SH-SY5Y (cell line): ENCODE measurements at regions not wholly inside any gene's neighbourhood (a gene's known extent, or its start where the extent isn't known, plus 50 kb on each side); places are given as distances from the start of the nearest gene placed in this dataset.

Experiments
- GATA2 ChIP-seq: IDR thresholded peaks from 2 replicates; pipeline ENCODE4 v1.6.1; 2011; ENCODE audit warnings: mild to moderate bottlenecking, low read depth, low read length
- GATA3 ChIP-seq: IDR thresholded peaks from 2 replicates; pipeline ENCODE4 v1.6.1; 2011; ENCODE audit warnings: low read depth, mild to moderate bottlenecking, low read length, moderate library complexity

DNA sequence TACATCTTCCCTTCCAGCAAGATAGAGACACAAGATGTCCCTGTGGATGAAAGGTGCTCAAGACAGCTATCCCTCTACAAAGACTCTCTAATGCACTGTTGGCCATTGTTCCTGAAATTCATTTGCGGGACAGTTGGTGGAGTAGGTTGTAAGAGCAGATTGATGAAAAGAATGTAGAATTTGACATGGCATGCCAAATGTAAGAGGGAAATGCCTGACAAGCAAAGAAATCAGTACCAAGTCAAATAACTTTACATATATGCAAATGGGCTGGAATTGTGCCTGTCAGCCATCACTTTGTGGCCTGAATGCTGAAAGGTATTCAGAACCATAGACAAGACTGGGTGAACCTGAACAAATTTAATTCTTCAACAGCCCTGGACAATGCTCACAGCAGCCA, 120.3 kb upstream of the FAM204A start:
- TF ChIP-seq GATA2 (no peak), GATA3 (no peak)

DNA sequence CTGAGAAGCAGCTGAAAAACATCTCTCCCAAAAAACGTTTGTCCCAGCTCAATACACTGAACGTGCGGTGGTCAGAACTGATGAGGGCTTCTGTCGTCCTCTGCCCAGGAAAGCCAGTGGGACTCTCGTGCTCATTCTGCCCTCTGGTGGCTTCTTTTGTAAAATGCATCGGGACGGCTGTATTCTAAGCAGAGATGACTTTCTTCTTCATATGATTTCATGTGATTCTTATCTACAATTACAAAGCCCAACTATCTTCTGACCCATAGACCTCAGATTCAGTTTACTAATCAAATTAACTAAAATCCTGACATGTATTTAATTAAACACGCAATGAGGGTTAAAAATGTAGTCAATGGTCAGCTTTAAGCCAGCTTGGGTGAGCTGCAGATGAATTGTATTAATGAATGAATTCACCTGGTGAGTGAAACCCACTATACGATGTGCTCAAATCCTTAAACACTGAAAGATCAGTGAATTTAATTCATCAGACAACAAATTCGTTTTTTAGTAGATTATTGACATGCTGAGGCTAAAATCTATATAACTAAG, 117.6 kb upstream of the FAM204A start:
- peak; percentile 55; the same call in 1 of the 2 replicates for TF ChIP-seq GATA3
- peak; percentile 28; the same call in 1 of the 2 replicates for TF ChIP-seq GATA2

DNA sequence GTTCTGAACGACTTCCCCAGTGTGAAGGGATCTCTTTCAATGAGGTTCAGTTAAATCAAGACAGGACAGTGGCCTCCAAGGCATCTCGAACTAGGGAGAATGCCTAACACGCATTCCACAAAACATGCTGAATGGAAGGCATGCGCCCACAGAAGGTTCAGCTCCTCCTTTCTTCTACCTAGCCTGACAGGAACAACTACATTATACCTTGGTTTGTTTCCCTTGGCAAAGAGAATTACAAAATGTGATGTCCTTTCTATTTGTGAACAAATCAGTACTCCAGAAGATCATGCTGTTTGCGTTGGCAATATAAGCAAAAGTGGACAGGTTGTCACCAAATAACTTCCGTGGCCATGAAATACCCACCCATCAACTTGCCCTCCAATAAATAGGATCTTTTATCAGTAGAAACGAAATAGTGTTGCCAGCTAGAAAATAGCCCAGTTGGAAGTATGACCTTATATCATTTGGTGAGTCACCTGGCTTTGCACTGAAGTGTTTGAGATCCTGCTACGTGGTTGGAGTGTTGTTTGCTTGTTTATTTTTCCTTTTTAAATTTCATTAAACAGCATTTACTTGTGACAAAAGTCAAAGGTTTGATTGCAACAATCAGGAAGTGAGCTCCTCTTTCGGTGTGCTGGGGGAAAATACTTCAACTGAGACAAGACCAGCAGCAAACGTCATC, 117.0 kb upstream of the FAM204A start:
- TF ChIP-seq GATA2 (no peak), GATA3 (no peak)

DNA sequence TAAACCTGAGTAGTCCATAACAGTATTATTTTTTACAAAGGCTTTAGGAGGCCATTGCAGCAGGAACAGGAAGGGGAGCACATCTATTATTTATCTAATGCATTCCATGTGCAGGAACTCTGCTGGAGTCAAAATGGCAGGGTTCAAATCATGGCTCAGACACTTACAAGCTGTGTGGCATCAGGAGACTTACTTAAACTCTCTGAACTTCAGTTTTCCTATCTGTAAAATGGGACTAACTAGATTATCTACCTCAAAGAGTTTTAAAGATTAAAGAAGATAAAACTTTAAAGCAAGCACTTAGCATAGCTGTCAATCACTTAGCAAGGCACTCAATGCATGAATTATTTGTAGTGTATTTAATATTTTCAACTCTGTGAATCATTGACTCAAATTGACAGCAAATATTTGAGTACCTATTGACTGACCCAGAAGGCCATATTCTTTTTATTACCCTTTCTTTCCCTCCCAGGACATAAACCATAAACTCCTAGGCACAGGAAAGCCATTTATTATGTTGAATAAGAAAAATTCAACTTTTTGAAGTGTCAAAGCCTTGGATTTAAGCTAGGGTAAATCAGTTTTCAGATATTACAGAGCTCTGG, 115.8 kb upstream of the FAM204A start:
- TF ChIP-seq GATA3 (no peak), GATA2 (no peak)

DNA sequence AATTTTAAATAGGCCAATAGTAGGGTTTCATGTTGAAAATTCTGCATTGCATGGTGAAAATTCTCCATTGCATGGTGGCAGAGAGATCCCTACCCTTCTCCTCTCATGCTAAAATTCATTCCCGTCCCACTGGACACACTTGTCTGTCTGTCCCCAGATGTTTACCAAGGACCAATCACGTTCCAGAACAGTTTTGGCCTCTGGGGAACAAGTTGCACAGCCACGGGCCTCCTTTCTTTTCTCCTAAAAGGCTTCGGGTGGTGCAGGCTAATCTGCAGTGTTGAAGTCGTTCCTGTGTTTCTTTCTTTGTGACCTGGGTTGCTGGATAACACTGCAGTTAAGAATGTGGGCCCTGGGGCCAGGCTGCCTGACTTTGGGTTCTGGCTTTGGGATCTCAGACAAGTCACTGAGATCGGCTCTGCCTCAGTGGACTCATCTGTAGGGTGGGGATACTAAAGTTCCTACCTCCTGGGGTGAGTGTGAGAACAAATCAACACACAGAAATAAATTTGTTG, 113.1 kb upstream of the FAM204A start:
- no peak for TF ChIP-seq GATA2
- TF ChIP-seq GATA3, result no peak

DNA sequence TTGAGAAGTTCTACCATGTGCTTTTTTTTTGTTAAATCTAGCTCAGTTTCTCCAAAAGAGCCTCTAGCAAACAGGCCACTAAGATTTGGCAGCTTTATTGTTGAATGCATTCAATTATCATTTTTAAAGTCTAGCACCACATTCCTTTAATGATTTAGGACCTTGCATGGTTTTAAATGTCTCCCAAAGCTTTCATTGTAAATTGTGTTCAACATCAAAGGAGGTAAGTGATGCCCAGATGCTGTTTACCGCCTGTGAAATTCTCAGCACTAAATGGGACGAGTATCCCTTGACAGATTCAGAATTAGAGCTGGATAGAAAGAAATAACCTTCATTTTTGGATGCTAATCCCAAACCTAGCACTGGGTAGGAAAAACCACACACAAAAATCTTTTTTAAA, 112.1 kb upstream of the FAM204A start:
- TF ChIP-seq GATA2 (no peak), GATA3 (no peak)

DNA sequence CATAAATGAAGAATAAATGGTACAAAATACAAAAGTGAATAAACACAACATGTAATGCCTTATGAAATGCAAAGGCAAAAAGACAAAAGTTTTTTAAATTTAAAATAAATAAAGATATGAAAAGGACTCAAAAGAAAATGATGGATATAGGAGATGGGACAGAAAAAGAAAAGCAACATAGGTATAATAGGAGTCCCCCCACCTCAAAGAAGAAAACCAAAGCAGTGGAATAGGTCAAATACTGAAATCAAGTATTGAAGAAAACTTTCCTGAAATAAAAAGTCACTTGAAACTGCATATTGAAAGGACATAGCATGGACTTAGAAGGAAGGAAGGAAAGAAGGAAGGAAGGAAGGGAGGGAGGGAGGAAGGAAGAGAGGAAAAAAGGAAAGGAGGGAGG, 110.0 kb upstream of the FAM204A start:
- TF ChIP-seq GATA3 (no peak), GATA2 (no peak)

DNA sequence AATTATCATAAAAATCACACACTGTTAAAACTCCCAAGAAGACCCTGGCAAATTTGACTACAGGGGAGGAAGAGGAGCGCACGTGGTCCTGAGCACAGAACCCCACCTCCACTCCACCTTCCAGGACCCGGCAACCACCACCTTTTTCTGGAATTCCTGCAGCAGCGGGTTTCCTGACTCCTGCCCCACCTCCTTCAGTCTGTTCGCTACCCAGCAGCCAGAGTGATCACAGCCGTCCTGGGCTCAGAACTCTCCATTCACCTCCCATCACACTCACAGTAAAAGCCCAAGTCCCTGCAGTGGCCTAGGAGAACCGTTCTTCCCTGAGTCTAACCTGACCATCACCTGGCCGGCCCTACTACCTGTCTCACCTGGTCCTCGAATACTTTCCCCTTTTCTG, 107.4 kb upstream of the FAM204A start:
- TF ChIP-seq GATA3, result no peak
- no peak for TF ChIP-seq GATA2

DNA sequence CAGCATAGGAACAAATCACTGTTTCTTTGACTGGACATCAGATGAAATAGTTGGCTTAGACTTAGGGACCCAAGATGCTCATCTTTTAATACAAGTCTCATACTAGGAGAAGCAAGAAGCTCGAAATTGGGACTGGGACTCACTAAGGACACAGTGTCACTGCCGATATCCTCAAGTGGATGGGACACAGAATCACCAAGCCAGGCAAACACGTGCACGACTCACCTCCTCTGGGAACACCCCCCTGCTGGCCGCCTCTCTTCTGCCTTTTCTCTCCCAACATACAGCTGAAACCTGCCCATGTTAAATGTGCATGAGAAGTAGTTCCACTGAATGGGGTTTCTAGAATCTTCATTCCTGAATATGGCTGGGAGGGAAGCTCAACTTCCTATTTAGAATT, 106.6 kb upstream of the FAM204A start:
- TF ChIP-seq GATA2 (no peak), GATA3 (no peak)

DNA sequence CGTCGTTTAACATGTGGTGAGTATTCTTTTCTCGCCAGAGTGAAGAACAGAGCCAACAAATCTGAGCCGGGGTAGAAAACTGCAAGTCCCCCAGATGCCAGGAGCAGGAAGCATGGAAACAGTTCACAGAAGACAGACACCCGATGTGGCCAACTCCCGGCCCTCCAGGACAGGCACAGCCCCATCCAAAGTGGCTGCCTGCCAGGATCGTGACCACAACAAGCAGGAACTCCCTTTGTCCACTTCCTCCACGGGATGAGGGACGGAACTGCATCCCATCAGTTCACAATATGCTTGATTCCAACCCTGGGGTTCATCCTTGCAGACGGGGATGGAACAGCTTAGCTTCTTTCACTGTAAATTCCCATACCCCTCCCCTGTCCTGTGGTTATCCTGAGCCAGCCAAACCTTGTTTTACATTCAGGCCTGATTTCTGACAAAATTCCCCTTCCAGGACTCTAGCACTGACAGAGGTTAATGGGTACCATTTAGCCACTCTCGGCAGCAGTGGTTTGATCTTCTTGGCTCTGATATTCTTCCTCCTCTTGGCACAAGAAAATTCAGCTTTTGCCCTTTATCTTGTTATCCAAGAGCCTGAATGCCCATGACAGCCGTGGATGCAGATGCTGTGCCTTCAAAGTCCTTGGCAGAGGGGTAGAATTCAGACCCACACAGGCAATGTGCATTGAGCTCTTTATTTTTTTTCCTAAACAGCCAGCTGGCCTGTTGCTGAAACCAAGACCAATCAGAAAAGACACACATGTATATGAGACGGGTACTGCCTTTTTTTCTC, 105.5 kb upstream of the FAM204A start:
- TF ChIP-seq GATA3 (no peak), GATA2 (no peak)

DNA sequence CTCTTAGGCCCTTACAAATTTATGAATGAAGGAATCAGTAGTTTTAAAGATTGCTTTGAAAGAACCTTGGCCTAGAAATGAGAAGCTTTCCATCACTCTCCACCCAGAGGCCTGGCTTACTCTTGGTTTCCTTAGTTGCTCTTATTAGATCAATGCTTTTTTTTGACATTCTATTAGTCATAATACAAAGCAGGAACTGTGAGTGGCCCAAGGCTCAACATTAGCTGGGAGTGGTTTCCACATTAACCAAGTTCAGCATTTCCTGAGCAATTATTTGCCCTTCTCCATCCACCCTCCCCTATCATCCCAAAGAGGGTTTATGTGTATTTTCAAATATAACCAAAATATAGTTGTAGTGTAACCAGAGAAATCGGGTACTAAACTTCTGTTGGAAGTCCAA, 103.4 kb upstream of the FAM204A start:
- TF ChIP-seq GATA3 (no peak), GATA2 (no peak)

DNA sequence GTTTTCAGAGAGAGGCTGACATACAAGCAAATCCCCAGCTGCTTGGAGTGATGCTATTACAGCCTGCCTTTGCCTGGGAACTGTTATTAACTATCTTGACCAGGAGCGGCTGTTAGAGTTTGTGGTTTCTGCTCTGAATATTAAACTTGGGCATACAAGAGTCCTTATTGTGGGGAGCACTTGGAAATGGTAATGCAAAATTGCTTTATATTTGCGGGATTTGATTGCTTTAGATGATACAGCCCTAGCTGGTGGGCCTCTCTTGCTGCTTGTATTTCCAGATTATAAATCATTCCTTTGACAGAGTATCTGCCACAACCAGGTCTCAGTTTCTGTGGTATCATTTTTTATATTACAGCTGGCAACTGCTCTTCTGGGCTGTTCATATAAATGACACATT, 101.9 kb upstream of the FAM204A start:
- TF ChIP-seq GATA2 (no peak), GATA3 (no peak)

DNA sequence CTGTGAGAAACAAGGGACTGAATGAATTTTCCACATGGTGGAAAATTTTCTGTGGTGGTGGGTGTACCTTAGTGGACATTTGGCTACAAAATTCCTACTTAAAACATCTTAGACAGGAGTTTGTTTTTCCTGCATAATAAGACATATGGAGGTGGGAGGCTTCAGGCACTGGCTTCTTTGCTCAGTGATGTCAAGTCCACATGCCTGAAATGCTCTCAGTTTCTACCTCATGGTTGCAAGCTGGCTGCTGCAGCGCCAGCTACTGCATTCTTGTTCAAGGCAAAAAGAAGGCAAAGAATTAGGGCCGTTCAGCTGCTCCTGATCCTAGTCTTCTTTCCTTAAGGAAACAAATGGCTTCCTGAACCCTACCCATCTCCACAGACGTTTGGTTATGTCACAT, 99.9 kb upstream of the FAM204A start:
- no peak for TF ChIP-seq GATA2

DNA sequence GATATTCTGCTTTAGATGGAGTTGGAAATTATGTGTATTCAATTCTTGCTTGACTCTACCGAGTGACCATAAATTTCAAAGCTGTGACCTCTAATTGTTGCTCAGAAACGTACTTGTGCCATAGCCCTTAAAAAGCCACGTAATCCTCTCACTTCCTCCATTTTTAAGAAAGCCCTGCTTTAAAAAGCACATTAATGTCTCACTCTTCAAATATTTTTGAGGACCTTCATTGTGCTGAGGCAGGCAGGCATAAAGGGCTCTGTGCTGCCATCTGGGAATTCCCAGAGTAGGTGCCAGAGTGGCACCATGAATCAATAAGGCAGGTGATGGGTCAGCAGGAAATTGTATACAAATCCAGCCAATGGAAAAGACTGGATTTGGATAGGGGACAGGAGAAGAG, 97.7 kb upstream of the FAM204A start:
- TF ChIP-seq GATA3 (no peak), GATA2 (no peak)
